Esophagus squamous epithelium (tissue), 5 donors: ENCODE measurements at regions not wholly inside any gene's neighbourhood (a gene's known extent, or its start where the extent isn't known, plus 50 kb on each side); places are given as distances from the start of the nearest gene placed in this dataset.

Experiments used
- DNase-seq: peaks from one replicate; lab custom pipeline; 2025; lab: John Stamatoyannopoulos, UW
- H3K27ac ChIP-seq, 4 donors: fragments of 200-600 bp; sonication (generic); one replicate each; pipeline ENCODE4 v1.5.1; 2016 to 2019; ENCODE audit warnings: mild to moderate bottlenecking in 1 of 4
- H3K27me3 ChIP-seq, 4 donors: fragments of 200-600 bp; sonication (generic); 1 replicate in 3 of 4; 2 replicates in 1 of 4; pipeline versions ENCODE4 v1.5.1 to v1.6.0; 2017 to 2021; ENCODE audit warnings: antibody characterized with exemption in 1 of 4
- H3K36me3 ChIP-seq, 3 donors: fragments of 200-600 bp; sonication (generic); one replicate each; pipeline ENCODE4 v1.5.1; 2016 to 2019
- H3K4me1 ChIP-seq, 3 donors: fragments of 200-600 bp; sonication (generic); one replicate each; pipeline ENCODE4 v1.5.1; 2017 to 2019
- H3K4me3 ChIP-seq, 4 donors: fragments of 200-600 bp; sonication (generic); 1 replicate in 3 of 4; 2 replicates in 1 of 4; pipeline ENCODE4 v1.5.1; 2016 to 2019; ENCODE audit warnings: mild to moderate bottlenecking in 2 of 4, moderate library complexity in 1 of 4
- H3K9me3 ChIP-seq, 3 donors: fragments of 200-600 bp; sonication (generic); one replicate each; pipeline ENCODE4 v1.5.1; 2016 to 2019
- POLR2A ChIP-seq, 4 donors: fragments of 450-650 bp; IDR thresholded peaks; one replicate each; pipeline ENCODE4 v1.6.1; 2017; ENCODE audit warnings: antibody characterized with exemption in 4 of 4, mild to moderate bottlenecking in 4 of 4, moderate library complexity in 3 of 4
- WGBS, 2 donors: methylation state at CpG; one replicate each; pipeline ENCODE4 v1.1.5; 2018; 5-methylcytosine and 5-hydroxymethylcytosine counted together
- intact Hi-C: fragments of 100-400 bp; cut with DNase I; formaldehyde crosslinking; loops from one replicate; pipeline ENCODE4 v1.15.0; 2022
- TF ChIP-seq, protein P1 (sequence below), 6 experiments: fragments of 450-650 bp in 4 of 6; fragments of 200-600 bp in 2 of 6; sonication (generic) in 2 of 6; IDR thresholded peaks; one replicate each; pipeline ENCODE4 v1.5.1; 2016 to 2019; ENCODE audit warnings: antibody characterized with exemption in 6 of 6, mild to moderate bottlenecking in 4 of 6, moderate library complexity in 4 of 6
- donor health status: DM: yes; HTN: yes; CAD: no.

GRCh38 chr1:30475966-30476365, 247.4 kb downstream of the MATN1 start:
- 55 to 63% methylated on average over 6 of the region's 6 CpGs for WGBS, 2 donors
- no peak for TF ChIP-seq POLR2A (IDR thresholded peaks at IDR 0.05)
- TF ChIP-seq, protein P1, sequence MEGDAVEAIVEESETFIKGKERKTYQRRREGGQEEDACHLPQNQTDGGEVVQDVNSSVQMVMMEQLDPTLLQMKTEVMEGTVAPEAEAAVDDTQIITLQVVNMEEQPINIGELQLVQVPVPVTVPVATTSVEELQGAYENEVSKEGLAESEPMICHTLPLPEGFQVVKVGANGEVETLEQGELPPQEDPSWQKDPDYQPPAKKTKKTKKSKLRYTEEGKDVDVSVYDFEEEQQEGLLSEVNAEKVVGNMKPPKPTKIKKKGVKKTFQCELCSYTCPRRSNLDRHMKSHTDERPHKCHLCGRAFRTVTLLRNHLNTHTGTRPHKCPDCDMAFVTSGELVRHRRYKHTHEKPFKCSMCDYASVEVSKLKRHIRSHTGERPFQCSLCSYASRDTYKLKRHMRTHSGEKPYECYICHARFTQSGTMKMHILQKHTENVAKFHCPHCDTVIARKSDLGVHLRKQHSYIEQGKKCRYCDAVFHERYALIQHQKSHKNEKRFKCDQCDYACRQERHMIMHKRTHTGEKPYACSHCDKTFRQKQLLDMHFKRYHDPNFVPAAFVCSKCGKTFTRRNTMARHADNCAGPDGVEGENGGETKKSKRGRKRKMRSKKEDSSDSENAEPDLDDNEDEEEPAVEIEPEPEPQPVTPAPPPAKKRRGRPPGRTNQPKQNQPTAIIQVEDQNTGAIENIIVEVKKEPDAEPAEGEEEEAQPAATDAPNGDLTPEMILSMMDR (IDR thresholded peaks at IDR 0.05): no peak
- Histone ChIP-seq H3K9me3 (peaks cover 0 to 12% (median under 1%) of the 10 kb centered on the region in 3 donors), H3K4me1 (no peaks in the 10 kb centered on the region), H3K27ac (no peak overlapping the region), H3K4me3 (no peak overlapping the region), H3K36me3 (no peaks in the 10 kb centered on the region), H3K27me3 (no peaks in the 10 kb centered on the region)
- DNase-seq: no peak
- intact Hi-C loops: no loop called here

GRCh38 chr1:30475201-30475600, 248.2 kb downstream of the MATN1 start:
- 84 to 86% methylated on average over 9 of the region's 9 CpGs for WGBS, 2 donors
- Histone ChIP-seq H3K9me3 (peaks cover 0 to 5% (median 0%) of the 10 kb centered on the region in 3 donors), H3K27ac (no peak overlapping the region), H3K4me1 (no peaks in the 10 kb centered on the region), H3K36me3 (no peaks in the 10 kb centered on the region), H3K4me3 (no peak overlapping the region), H3K27me3 (no peaks in the 10 kb centered on the region)
- intact Hi-C loops: no loop called here
- TF ChIP-seq, protein P1 (IDR thresholded peaks at IDR 0.05): no peak
- no peak for TF ChIP-seq POLR2A (IDR thresholded peaks at IDR 0.05)
- DNase-seq: no peak

GRCh38 chr1:30474818-30475200, 248.6 kb downstream of the MATN1 start:
- WGBS, 2 donors: 57 to 87% methylated on average over 8 to 9 of the region's 9 CpGs
- H3K4me1 ChIP-seq: no peaks in the 10 kb centered on the region
- no peak overlapping the region for H3K27ac ChIP-seq
- TF ChIP-seq, protein P1 (IDR thresholded peaks at IDR 0.05): no peak
- no peak for TF ChIP-seq POLR2A (IDR thresholded peaks at IDR 0.05)
- no peaks in the 10 kb centered on the region for H3K27me3 ChIP-seq
- intact Hi-C loops: no loop called here
- no peak overlapping the region for H3K4me3 ChIP-seq
- no peak for DNase-seq
- no peaks in the 10 kb centered on the region for H3K36me3 ChIP-seq
- peaks cover 0 to under 1% (median 0%) of the 10 kb centered on the region in 3 donors for H3K9me3 ChIP-seq

- H3K36me3 ChIP-seq: no peaks in the 10 kb centered on the region
- intact Hi-C loops: no loop called here
- DNase-seq: no peak
- H3K27ac ChIP-seq: no peak overlapping the region
- H3K4me3 ChIP-seq: no peak overlapping the region
- no peaks in the 10 kb centered on the region for H3K4me1 ChIP-seq
- H3K27me3 ChIP-seq: no peaks in the 10 kb centered on the region
- no peak for TF ChIP-seq POLR2A (IDR thresholded peaks at IDR 0.05)
- TF ChIP-seq, protein P1 (IDR thresholded peaks at IDR 0.05): no peak
- no peaks in the 10 kb centered on the region for H3K9me3 ChIP-seq
- WGBS, 2 donors: 59 to 80% methylated on average over 4 to 5 of the region's 8 CpGs
These were observed 249.2 kb downstream of the MATN1 start for GRCh38 chr1:30473922-30474817.

DNA sequence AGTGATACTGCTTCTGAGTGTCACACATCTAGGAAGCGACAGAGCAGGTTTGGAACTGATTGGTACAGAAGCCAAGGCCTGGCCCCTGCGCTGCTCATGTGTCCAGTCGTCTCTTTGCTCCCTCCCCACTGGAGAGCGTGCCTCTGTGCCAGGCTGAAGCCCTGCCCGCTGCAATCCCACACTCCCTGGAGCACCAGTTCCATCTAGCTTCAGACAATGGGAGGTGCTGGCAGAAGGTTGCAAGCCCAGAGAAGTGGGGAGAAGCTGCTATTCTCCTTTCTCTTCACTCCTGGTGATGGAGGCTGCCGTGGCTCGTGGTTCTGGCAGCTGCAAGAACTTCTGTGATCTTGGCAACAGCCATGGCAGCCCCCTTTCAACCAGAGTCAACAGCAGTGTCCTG, 250.9 kb downstream of the MATN1 start:
- no peaks in the 10 kb centered on the region for H3K4me1 ChIP-seq
- H3K27me3 ChIP-seq: no peaks in the 10 kb centered on the region
- H3K27ac ChIP-seq: no peak overlapping the region
- intact Hi-C loops: no loop called here
- H3K9me3 ChIP-seq: no peaks in the 10 kb centered on the region
- 56 to 66% methylated on average over 4 to 6 of the region's 7 CpGs for whole genome bisulfite sequencing, 2 donors
- TF ChIP-seq, protein P1 (IDR thresholded peaks at IDR 0.05): no peak
- TF ChIP-seq POLR2A (IDR thresholded peaks at IDR 0.05): no peak
- H3K4me3 ChIP-seq: no peak overlapping the region
- H3K36me3 ChIP-seq: no peaks in the 10 kb centered on the region
- no peak for DNase-seq
